ENCODE measurements at regions not wholly inside any gene's neighbourhood (a gene's known extent, or its start where the extent isn't known, plus 50 kb on each side); places are given as distances from the start of the nearest gene placed in this dataset.

DNA sequence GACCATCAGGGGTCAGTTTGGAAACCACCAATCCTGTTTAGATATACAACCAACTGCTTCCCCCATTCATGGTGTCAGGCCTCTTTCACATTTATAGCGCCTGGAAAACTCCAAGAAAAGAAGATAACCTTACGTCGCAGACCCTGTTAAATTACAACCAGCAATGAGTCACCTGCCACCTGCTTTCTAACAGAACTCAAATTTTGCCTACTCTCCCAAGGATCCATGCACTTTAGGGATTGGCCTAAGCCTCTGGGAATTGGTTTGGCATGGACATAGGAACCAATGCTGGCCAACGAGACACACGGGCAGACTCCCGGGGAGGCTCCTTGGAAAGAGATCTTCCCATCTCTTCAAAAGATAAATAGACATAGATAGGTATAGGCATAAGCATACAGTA is 87.0 kb downstream of the FEM1C start:
- TF ChIP-seq, protein P1, sequence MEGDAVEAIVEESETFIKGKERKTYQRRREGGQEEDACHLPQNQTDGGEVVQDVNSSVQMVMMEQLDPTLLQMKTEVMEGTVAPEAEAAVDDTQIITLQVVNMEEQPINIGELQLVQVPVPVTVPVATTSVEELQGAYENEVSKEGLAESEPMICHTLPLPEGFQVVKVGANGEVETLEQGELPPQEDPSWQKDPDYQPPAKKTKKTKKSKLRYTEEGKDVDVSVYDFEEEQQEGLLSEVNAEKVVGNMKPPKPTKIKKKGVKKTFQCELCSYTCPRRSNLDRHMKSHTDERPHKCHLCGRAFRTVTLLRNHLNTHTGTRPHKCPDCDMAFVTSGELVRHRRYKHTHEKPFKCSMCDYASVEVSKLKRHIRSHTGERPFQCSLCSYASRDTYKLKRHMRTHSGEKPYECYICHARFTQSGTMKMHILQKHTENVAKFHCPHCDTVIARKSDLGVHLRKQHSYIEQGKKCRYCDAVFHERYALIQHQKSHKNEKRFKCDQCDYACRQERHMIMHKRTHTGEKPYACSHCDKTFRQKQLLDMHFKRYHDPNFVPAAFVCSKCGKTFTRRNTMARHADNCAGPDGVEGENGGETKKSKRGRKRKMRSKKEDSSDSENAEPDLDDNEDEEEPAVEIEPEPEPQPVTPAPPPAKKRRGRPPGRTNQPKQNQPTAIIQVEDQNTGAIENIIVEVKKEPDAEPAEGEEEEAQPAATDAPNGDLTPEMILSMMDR (IDR thresholded peaks at IDR 0.05 in 4 of 5, conservative IDR thresholded peaks at IDR 0.05 in 1 of 5) = no peak
- no peak for TF ChIP-seq POLR2A (IDR thresholded peaks at IDR 0.05)
